ENCODE measurements at regions not wholly inside any gene's neighbourhood (a gene's known extent, or its start where the extent isn't known, plus 50 kb on each side); places are given as distances from the start of the nearest gene placed in this dataset.

- no peaks in the 10 kb centered on the region for H3K9me3 ChIP-seq
- no peak for TF ChIP-seq POLR2A (IDR thresholded peaks at IDR 0.05)
- TF ChIP-seq POLR2AphosphoS5 (IDR thresholded peaks at IDR 0.05), result no peak
- TF ChIP-seq CTCF (IDR thresholded peaks at IDR 0.05), result no peak
- no peak for DNase-seq (ENCODE audit: low spot score in 2 of 2)
- no peak overlapping the region for H3K27ac ChIP-seq
- H3K4me1 ChIP-seq, result no peaks in the 10 kb centered on the region
- no peaks in the 10 kb centered on the region for H3K27me3 ChIP-seq
- intact Hi-C loops (cut with DNase I; ENCODE audit: low total_unique reads), result no loop called here
- no peak overlapping the region for H3K4me3 ChIP-seq
- no peaks in the 10 kb centered on the region for H3K36me3 ChIP-seq
Observed at GRCh38 chr12:18849080-18849479, 111.2 kb downstream of the CAPZA3 start.

- DNase-seq (ENCODE audit: low spot score in 2 of 2), result no peak
- H3K36me3 ChIP-seq, result no peaks in the 10 kb centered on the region
- no peak for TF ChIP-seq POLR2AphosphoS5 (IDR thresholded peaks at IDR 0.05)
- no peak overlapping the region for H3K4me3 ChIP-seq
- no peaks in the 10 kb centered on the region for H3K4me1 ChIP-seq
- no peaks in the 10 kb centered on the region for H3K27me3 ChIP-seq
- H3K9me3 ChIP-seq, result no peaks in the 10 kb centered on the region
- intact Hi-C loops (cut with DNase I; ENCODE audit: low total_unique reads), result no loop called here
- H3K27ac ChIP-seq, result no peak overlapping the region
Observed at GRCh38 chr12:18849761-18850160, 111.8 kb downstream of the CAPZA3 start.

- TF ChIP-seq CTCF (IDR thresholded peaks at IDR 0.05), result no peak
- TF ChIP-seq POLR2AphosphoS5 (IDR thresholded peaks at IDR 0.05), result no peak
- no peak for TF ChIP-seq POLR2A (IDR thresholded peaks at IDR 0.05)
- Histone ChIP-seq H3K27ac (no peak overlapping the region), H3K36me3 (no peaks in the 10 kb centered on the region), H3K4me3 (no peak overlapping the region), H3K4me1 (no peaks in the 10 kb centered on the region), H3K27me3 (no peaks in the 10 kb centered on the region), H3K9me3 (no peaks in the 10 kb centered on the region)
- DNase-seq (ENCODE audit: low spot score in 2 of 2), result no peak
- intact Hi-C loops (cut with DNase I; ENCODE audit: low total_unique reads), result no loop called here
Observed at GRCh38 chr12:18850752-18851151, 112.8 kb downstream of the CAPZA3 start.

GRCh38 chr12:18851271-18851670 is 113.4 kb downstream of the CAPZA3 start:
- no peak for DNase-seq (ENCODE audit: low spot score in 2 of 2)
- Histone ChIP-seq H3K27ac (no peak overlapping the region), H3K4me1 (no peaks in the 10 kb centered on the region), H3K27me3 (no peaks in the 10 kb centered on the region), H3K9me3 (no peaks in the 10 kb centered on the region), H3K36me3 (no peaks in the 10 kb centered on the region), H3K4me3 (no peak overlapping the region)
- intact Hi-C loops (cut with DNase I; ENCODE audit: low total_unique reads), result no loop called here
- TF ChIP-seq CTCF (IDR thresholded peaks at IDR 0.05), result no peak
- no peak for TF ChIP-seq POLR2A (IDR thresholded peaks at IDR 0.05)
- TF ChIP-seq POLR2AphosphoS5 (IDR thresholded peaks at IDR 0.05), result no peak

DNA sequence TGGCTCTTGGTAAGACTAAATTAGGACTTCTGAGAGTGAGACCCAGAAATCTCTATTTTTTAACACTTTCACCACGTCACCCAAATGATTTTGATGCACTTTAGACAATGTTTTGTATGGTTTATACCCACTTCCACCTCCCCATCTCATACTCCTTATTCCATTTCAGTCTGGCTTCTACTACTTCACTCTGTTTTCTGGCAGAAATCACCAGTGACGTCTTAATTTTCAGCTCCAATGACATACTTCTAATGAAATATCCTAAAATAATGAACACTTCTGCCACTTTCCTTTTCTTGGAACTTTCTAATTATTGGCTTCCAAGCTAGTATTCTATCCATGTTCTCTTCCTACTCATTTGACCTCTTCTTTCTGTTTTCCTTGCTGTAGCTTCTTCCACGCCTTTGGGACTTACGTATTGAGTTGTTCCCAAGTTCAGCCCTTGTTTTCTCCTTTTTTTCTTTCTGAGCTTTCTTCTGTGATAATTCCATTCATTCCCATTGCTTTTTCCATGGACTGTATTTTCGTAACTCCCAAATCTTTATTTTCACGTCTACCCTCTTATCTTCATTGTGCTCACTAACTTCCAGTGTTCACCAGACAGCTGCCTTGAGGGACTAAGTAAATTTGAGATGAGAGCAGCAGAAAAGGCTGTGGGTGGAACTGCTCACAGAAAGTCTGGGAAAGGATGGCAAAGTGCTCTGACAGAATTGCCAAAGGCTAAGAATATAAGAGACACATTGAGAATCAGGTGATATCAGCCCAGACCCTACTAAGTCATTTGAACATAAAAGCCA is 115.8 kb downstream of the CAPZA3 start:
- H3K27ac ChIP-seq, result no peak overlapping the region
- no peak overlapping the region for H3K4me3 ChIP-seq
- H3K36me3 ChIP-seq, result no peaks in the 10 kb centered on the region
- no peak for DNase-seq (ENCODE audit: low spot score in 2 of 2)
- H3K4me1 ChIP-seq, result no peaks in the 10 kb centered on the region
- H3K9me3 ChIP-seq, result no peaks in the 10 kb centered on the region
- no peaks in the 10 kb centered on the region for H3K27me3 ChIP-seq
- no peak for TF ChIP-seq POLR2AphosphoS5 (IDR thresholded peaks at IDR 0.05)
- TF ChIP-seq POLR2A (IDR thresholded peaks at IDR 0.05), result no peak
- TF ChIP-seq CTCF (IDR thresholded peaks at IDR 0.05), result no peak
- intact Hi-C loops (cut with DNase I; ENCODE audit: low total_unique reads), result no loop called here
